ENCODE measurements at regions not wholly inside any gene's neighbourhood (a gene's known extent, or its start where the extent isn't known, plus 50 kb on each side); places are given as distances from the start of the nearest gene placed in this dataset.

- DNase-seq: no peak
Measured at GRCh38 chr18:44079606-44080005, 601.1 kb upstream of the SETBP1 start.

DNA sequence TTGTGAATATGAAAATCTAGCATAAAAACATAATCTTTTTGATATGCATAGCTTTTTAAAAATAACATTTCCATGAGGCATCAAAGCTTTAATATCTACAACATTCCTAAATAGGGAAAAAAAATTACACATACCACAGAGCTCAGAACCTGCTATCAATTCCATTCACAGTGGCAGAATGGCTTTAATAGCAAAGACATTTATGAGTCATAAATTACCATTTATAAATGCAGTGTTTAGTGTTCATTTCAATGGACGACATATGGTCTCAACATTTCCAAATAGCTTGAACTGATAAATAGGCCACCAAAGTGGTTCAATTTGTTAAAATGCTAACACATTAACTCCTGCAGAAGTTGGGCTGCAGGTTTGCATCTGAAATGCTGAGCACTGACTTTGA is 600.6 kb upstream of the SETBP1 start:
- no peak for DNase-seq

DNA sequence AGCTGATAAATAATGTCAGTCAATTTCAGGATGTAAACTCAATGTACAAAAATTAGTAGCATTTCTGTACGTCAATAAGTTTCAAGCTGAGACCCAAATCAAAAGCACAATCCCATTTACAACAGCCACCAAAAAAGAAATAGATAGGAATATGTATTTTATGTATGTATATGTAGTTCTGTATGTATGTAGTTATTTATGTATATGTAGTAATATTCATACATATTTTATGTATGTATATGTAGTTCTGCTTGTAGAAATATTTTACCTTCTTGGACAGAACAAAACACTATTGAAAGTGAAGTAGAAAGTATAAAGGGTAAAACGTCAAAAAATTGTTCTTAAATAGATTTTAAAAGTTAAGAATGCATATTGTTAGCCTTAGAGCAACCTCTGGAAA is 591.0 kb upstream of the SETBP1 start:
- DNase-seq: no peak

DNA sequence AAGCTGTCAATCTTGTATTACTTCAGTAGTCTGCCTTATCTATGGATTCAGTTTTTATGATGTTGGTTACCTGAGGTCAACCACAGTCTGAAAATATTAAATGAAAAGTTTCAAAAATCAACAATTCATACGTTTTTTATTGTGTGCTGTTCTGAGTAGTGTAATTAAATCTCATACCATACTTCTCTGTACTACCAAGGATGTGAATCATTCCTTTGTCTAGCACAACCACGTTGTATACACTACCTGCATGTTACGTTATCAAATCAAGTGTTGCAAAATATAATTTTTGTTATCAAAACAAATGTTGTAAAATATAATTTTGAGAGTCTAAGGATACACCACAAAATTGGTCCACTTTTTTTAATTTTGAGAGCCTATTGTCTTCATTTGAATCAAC is 590.2 kb upstream of the SETBP1 start:
- no peak for DNase-seq

DNA sequence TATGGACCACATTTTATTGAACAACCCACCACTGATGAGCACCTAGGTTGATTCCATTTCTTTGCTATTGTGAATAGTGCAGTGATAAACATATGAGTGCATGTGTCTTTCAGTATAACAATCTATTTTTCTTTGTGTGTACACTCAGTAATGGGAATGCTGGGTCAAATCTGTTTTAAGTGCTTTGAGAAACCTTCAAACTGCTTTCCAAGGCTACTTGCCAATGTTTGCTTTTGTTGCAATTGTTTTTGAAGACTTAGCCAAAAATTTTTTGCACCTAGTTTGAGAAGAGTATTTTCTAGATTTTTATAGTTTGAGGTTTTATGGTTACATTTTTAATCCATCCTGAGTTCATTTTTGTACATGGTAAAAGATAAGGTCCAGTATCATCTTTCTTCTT is 587.4 kb upstream of the SETBP1 start:
- DNase-seq: peak; percentile 35

GRCh38 chr18:44096016-44096415 is 584.7 kb upstream of the SETBP1 start:
- no peak for DNase-seq

GRCh38 chr18:44098551-44099098 is 582.1 kb upstream of the SETBP1 start:
- no peak for DNase-seq

GRCh38 chr18:44107187-44107586 is 573.5 kb upstream of the SETBP1 start:
- DNase-seq: no peak

- no peak for DNase-seq
Measured at GRCh38 chr18:44111337-44111736, 569.4 kb upstream of the SETBP1 start.

- no peak for DNase-seq
Measured at GRCh38 chr18:44117821-44118220, 562.9 kb upstream of the SETBP1 start.

DNA sequence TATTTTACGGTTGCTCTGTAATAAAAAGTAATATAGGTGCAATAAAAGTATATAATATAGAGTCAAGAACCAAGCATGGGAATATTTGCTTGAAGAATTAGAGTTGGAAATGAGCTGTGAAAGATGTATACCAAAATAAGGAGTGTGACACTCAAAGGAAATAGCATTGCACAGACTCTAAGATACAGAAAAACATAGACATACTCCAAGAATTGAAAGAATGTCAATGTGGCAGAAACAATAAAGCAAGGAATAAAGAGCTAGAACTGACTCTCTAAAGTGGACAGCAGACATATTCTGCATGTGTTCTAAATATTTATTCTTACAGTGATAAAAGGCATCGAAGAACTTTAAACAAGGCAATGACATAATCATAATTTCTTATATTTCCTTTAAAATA is 561.1 kb upstream of the SETBP1 start:
- no peak for DNase-seq

GRCh38 chr18:44123743-44124142 is 556.9 kb upstream of the SETBP1 start:
- peak; percentile 61 for DNase-seq

DNA sequence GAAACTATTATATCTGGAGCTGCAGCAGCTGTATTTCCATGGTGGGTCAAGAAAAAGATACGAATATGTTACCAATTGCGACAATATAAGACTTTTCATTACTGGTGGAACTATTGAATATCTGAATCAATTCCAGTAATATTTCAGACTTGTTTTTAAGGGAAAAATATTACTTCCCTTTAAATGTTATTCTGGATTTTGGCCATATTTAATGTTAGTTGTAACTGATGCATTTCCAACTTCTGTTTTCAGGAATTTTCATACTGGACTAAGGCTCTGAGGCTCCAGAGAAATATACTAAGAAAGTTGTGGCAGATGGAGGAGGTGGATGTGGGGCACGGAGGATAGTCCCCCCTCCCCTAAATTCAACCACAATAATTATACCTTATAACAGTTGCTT is 555.2 kb upstream of the SETBP1 start:
- no peak for DNase-seq

DNA sequence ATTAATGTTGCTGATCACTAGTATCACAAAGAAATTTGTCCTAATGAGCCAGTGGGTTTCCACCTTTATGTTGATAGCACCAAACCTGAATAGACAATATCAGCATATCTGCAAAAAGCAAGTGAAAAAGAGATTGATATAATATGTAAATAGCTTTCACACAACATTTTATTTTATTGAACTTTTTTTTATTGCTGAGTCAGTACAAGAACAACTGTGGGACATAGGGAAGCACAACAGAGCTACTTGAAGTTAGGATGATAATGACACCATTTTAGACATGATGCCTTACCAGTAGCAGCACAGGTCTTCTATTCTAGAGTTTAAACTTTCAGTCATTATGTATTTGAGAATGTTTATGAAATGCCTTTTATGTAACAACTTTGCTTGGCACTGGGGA is 554.1 kb upstream of the SETBP1 start:
- DNase-seq: no peak

DNA sequence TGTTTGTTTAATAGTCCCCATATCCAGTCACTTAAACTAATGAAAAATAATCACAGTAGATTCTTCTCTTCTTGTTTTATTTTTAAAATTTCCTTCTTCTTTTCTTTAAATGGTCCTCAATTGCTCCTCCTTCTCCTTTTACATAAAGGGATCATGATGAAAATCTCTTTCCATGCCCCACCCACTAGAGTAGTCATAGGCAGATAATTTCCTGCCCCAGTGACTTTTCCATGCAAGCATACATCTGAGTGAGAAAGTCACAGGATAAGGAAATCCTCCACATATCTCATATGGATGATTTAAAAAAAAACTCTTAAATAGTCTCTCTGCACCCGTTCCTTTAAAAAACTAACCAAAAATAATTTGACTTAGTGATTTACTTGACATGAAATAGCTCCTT is 552.3 kb upstream of the SETBP1 start:
- DNase-seq: no peak

DNA sequence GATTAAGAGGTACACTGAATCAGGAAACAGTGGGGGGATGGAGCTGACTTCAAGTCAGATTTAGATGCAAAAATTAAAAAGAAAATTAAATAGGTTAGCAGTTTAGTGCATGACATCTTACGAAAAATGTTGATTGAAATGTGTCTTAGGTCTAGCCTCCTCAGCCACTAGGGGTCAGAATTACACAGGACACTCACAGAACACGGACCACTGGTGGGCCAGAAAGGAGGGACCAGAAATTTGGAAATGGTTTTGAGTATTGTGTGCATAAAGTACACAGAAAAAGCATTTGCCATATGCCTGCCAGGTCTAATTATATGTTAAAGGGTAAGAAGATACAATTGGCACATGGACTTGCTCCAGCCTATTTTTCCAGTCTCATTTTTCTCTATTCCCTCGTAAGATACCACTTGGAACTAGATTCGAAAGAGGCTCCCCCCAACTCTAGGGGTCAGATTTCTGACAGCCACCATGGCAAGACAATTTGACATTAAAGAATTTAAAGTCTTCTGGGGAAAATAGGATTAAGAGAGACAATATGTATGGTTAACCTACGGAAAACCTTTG is 550.2 kb upstream of the SETBP1 start:
- DNase-seq: no peak

DNA sequence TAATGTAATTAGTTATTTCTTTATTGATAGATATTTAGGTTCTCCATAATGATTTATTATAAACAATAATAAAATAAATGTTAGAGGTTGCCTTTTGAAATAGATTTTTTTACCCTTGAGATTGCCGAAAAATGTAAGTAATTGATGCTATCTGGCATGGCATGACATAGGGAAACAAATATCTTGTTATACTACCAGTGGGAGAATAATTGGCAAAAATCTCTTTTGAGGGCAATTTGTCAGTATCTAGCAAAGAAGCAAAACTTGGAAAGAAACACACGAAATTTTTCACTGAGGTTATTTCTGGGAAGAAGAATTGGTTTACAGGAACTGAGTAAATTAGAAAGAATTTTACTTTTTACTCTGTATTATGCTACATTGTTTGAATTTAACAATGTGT is 547.2 kb upstream of the SETBP1 start:
- no peak for DNase-seq

DNA sequence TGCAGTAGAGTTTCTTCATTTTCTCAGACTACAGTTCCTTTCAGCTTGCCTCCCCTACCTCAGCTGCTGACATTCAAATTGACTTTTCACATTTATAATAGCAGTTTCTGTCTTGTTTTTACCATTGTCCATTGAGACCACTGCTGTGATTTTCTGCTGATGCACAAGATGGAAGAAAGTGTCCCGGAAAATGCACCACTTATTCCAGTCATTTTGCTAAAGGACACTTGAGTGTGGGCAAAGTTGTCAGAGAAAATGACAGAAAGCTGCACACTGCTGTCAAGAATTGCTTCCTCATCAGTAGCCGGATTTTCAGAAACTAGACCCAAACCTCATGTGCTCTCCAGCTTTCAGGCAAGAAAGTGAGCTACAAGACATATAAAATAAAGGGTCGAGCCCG is 546.2 kb upstream of the SETBP1 start:
- no peak for DNase-seq

GRCh38 chr18:44135741-44136140 is 544.9 kb upstream of the SETBP1 start:
- DNase-seq: no peak

- no peak for DNase-seq
Measured at GRCh38 chr18:44136326-44136725, 544.4 kb upstream of the SETBP1 start.

- DNase-seq: no peak
Measured at GRCh38 chr18:44143072-44143471, 537.6 kb upstream of the SETBP1 start.

DNA sequence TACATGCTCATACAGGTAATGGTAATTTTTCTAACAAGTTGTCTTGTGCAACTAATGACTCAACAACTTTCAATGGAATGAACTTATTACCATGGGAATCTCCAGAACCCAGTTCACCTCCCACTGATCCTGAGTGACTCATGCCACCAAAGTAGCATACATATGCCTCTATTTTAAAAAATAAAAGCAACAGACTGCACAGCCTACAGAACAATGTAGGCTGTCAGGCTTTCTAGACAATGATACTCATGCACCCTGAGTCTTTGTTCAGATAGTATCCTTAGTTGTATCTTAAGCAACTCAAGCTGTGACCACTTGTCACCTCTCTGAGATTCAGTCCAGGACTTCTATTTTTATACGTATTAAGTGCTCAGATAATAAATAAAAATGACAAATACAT is 531.0 kb upstream of the SETBP1 start:
- DNase-seq: no peak

DNA sequence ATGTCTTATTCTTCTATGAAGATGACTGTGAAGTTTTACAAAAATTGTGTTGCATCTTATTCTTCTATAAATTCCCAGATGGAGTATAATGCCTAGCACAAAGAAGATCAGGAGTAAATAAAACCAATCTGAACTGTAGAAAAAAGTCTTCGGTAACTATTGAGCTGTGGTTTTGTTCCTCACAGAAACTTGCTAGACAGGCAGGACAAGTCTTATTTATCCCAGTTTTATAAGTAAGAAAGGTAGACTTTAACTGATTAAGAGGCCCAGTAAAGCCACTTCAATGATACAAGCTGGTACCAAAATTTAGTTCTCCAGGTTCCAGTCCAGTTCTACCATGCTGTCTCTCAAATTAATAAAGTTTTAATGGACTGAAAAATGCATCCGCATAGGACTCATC is 526.7 kb upstream of the SETBP1 start:
- DNase-seq: no peak

DNA sequence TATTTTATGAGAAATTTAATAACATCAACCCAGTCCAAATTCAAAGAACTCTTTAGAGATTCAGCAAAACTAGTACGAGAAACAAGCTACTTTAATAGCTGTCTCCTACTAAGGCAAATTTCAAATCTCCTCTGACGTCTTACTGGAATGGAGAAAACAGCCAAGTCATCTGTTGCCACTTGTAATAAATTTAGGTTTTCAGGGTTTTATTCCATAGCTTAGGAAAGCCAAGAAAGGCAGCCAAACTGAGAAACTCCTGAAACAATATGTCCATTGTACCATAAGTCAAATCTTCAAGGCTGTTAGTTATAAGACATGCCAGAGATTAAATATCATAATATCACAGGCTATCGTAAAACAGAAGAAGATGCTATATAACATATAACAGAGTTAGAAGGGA is 524.6 kb upstream of the SETBP1 start:
- no peak for DNase-seq

GRCh38 chr18:44156776-44157335 is 523.8 kb upstream of the SETBP1 start:
- no peak for DNase-seq
